ENCODE measurements at regions not wholly inside any gene's neighbourhood (a gene's known extent, or its start where the extent isn't known, plus 50 kb on each side); places are given as distances from the start of the nearest gene placed in this dataset.

- Histone ChIP-seq H3K4me1 (ENCODE audit: control insufficient read depth in 2 of 2, insufficient read depth in 2 of 2, low read length in 1 of 2) (no peaks in the 10 kb centered on the region), H3K27ac (ENCODE audit: low read depth in 2 of 2, low read length in 1 of 2) (no peak overlapping the region), H3K9me3 (ENCODE audit: control insufficient read depth in 2 of 2, insufficient read depth in 1 of 2, low read depth in 1 of 2, low read length in 1 of 2) (no peaks in the 10 kb centered on the region), H3K4me3 (ENCODE audit: low read depth in 1 of 2, low read length in 2 of 2) (no peak overlapping the region), H3K36me3 (ENCODE audit: control insufficient read depth in 2 of 2, insufficient read depth in 2 of 2, low read length in 1 of 2) (no peaks in the 10 kb centered on the region), H3K27me3 (ENCODE audit: control insufficient read depth in 1 of 2, insufficient read depth in 2 of 2, low read length in 2 of 2) (no peaks in the 10 kb centered on the region)
- 62 to 67% methylated on average over 2 of the region's 2 CpGs for WGBS, 2 donors
Observed at GRCh38 chr4:138507522-138507921, 265.4 kb upstream of the SLC7A11 start.

- no peaks in the 10 kb centered on the region for H3K4me1 ChIP-seq (ENCODE audit: control insufficient read depth in 2 of 2, insufficient read depth in 2 of 2, low read length in 1 of 2)
- no peak overlapping the region for H3K27ac ChIP-seq (ENCODE audit: low read depth in 2 of 2, low read length in 1 of 2)
- H3K36me3 ChIP-seq (ENCODE audit: control insufficient read depth in 2 of 2, insufficient read depth in 2 of 2, low read length in 1 of 2): no peaks in the 10 kb centered on the region
- no peaks in the 10 kb centered on the region for H3K27me3 ChIP-seq (ENCODE audit: control insufficient read depth in 1 of 2, insufficient read depth in 2 of 2, low read length in 2 of 2)
- H3K4me3 ChIP-seq (ENCODE audit: low read depth in 1 of 2, low read length in 2 of 2): no peak overlapping the region
- WGBS, 2 donors: 85 to 92% methylated on average over 1 of the region's 1 CpG
- peaks cover 0 to 3% of the 10 kb centered on the region in 2 donors for H3K9me3 ChIP-seq (ENCODE audit: control insufficient read depth in 2 of 2, insufficient read depth in 1 of 2, low read depth in 1 of 2, low read length in 1 of 2)
Observed at GRCh38 chr4:138501614-138502013, 259.5 kb upstream of the SLC7A11 start.

- no peaks in the 10 kb centered on the region for H3K4me1 ChIP-seq (ENCODE audit: control insufficient read depth in 2 of 2, insufficient read depth in 2 of 2, low read length in 1 of 2)
- no peaks in the 10 kb centered on the region for H3K36me3 ChIP-seq (ENCODE audit: control insufficient read depth in 2 of 2, insufficient read depth in 2 of 2, low read length in 1 of 2)
- no peak overlapping the region for H3K27ac ChIP-seq (ENCODE audit: low read depth in 2 of 2, low read length in 1 of 2)
- H3K9me3 ChIP-seq (ENCODE audit: control insufficient read depth in 2 of 2, insufficient read depth in 1 of 2, low read depth in 1 of 2, low read length in 1 of 2): peaks cover 0 to 3% of the 10 kb centered on the region in 2 donors
- H3K4me3 ChIP-seq (ENCODE audit: low read depth in 1 of 2, low read length in 2 of 2): no peak overlapping the region
- 52 to 63% methylated on average over 1 of the region's 1 CpG for WGBS, 2 donors
- no peaks in the 10 kb centered on the region for H3K27me3 ChIP-seq (ENCODE audit: control insufficient read depth in 1 of 2, insufficient read depth in 2 of 2, low read length in 2 of 2)
Observed at GRCh38 chr4:138500869-138501268, 258.7 kb upstream of the SLC7A11 start.

GRCh38 chr4:138499627-138500026, 257.5 kb upstream of the SLC7A11 start:
- no peaks in the 10 kb centered on the region for H3K27me3 ChIP-seq (ENCODE audit: control insufficient read depth in 1 of 2, insufficient read depth in 2 of 2, low read length in 2 of 2)
- H3K27ac ChIP-seq (ENCODE audit: low read depth in 2 of 2, low read length in 1 of 2): no peak overlapping the region
- peaks cover 0 to 3% of the 10 kb centered on the region in 2 donors for H3K9me3 ChIP-seq (ENCODE audit: control insufficient read depth in 2 of 2, insufficient read depth in 1 of 2, low read depth in 1 of 2, low read length in 1 of 2)
- H3K4me3 ChIP-seq (ENCODE audit: low read depth in 1 of 2, low read length in 2 of 2): no peak overlapping the region
- H3K36me3 ChIP-seq (ENCODE audit: control insufficient read depth in 2 of 2, insufficient read depth in 2 of 2, low read length in 1 of 2): no peaks in the 10 kb centered on the region
- H3K4me1 ChIP-seq (ENCODE audit: control insufficient read depth in 2 of 2, insufficient read depth in 2 of 2, low read length in 1 of 2): no peaks in the 10 kb centered on the region
- WGBS, 2 donors: 90 to 92% methylated on average over 2 of the region's 2 CpGs

GRCh38 chr4:138494931-138495330, 252.8 kb upstream of the SLC7A11 start:
- no peak overlapping the region for H3K27ac ChIP-seq (ENCODE audit: low read depth in 2 of 2, low read length in 1 of 2)
- H3K4me1 ChIP-seq (ENCODE audit: control insufficient read depth in 2 of 2, insufficient read depth in 2 of 2, low read length in 1 of 2): no peaks in the 10 kb centered on the region
- WGBS, 2 donors: 48 to 51% methylated on average over 4 of the region's 4 CpGs
- H3K9me3 ChIP-seq (ENCODE audit: control insufficient read depth in 2 of 2, insufficient read depth in 1 of 2, low read depth in 1 of 2, low read length in 1 of 2): no peaks in the 10 kb centered on the region
- H3K27me3 ChIP-seq (ENCODE audit: control insufficient read depth in 1 of 2, insufficient read depth in 2 of 2, low read length in 2 of 2): no peaks in the 10 kb centered on the region
- H3K36me3 ChIP-seq (ENCODE audit: control insufficient read depth in 2 of 2, insufficient read depth in 2 of 2, low read length in 1 of 2): no peaks in the 10 kb centered on the region
- no peak overlapping the region for H3K4me3 ChIP-seq (ENCODE audit: low read depth in 1 of 2, low read length in 2 of 2)

- Histone ChIP-seq H3K4me3 (ENCODE audit: low read depth in 1 of 2, low read length in 2 of 2) (no peak overlapping the region), H3K27ac (ENCODE audit: low read depth in 2 of 2, low read length in 1 of 2) (no peak overlapping the region), H3K4me1 (ENCODE audit: control insufficient read depth in 2 of 2, insufficient read depth in 2 of 2, low read length in 1 of 2) (no peaks in the 10 kb centered on the region), H3K9me3 (ENCODE audit: control insufficient read depth in 2 of 2, insufficient read depth in 1 of 2, low read depth in 1 of 2, low read length in 1 of 2) (no peaks in the 10 kb centered on the region), H3K36me3 (ENCODE audit: control insufficient read depth in 2 of 2, insufficient read depth in 2 of 2, low read length in 1 of 2) (no peaks in the 10 kb centered on the region), H3K27me3 (ENCODE audit: control insufficient read depth in 1 of 2, insufficient read depth in 2 of 2, low read length in 2 of 2) (no peaks in the 10 kb centered on the region)
- WGBS, 2 donors: 73 to 82% methylated on average over 2 of the region's 2 CpGs
Observed at GRCh38 chr4:138494116-138494515, 252.0 kb upstream of the SLC7A11 start.

GRCh38 chr4:138492176-138492575, 250.0 kb upstream of the SLC7A11 start:
- Histone ChIP-seq H3K9me3 (ENCODE audit: control insufficient read depth in 2 of 2, insufficient read depth in 1 of 2, low read depth in 1 of 2, low read length in 1 of 2) (no peaks in the 10 kb centered on the region), H3K36me3 (ENCODE audit: control insufficient read depth in 2 of 2, insufficient read depth in 2 of 2, low read length in 1 of 2) (no peaks in the 10 kb centered on the region), H3K4me1 (ENCODE audit: control insufficient read depth in 2 of 2, insufficient read depth in 2 of 2, low read length in 1 of 2) (no peaks in the 10 kb centered on the region), H3K4me3 (ENCODE audit: low read depth in 1 of 2, low read length in 2 of 2) (no peak overlapping the region), H3K27ac (ENCODE audit: low read depth in 2 of 2, low read length in 1 of 2) (no peak overlapping the region), H3K27me3 (ENCODE audit: control insufficient read depth in 1 of 2, insufficient read depth in 2 of 2, low read length in 2 of 2) (no peaks in the 10 kb centered on the region)
- WGBS, 2 donors: 69 to 77% methylated on average over 1 of the region's 1 CpG

GRCh38 chr4:138488533-138488932, 246.4 kb upstream of the SLC7A11 start:
- Histone ChIP-seq H3K27ac (ENCODE audit: low read depth in 2 of 2, low read length in 1 of 2) (no peak overlapping the region), H3K4me1 (ENCODE audit: control insufficient read depth in 2 of 2, insufficient read depth in 2 of 2, low read length in 1 of 2) (no peaks in the 10 kb centered on the region), H3K27me3 (ENCODE audit: control insufficient read depth in 1 of 2, insufficient read depth in 2 of 2, low read length in 2 of 2) (no peaks in the 10 kb centered on the region), H3K36me3 (ENCODE audit: control insufficient read depth in 2 of 2, insufficient read depth in 2 of 2, low read length in 1 of 2) (no peaks in the 10 kb centered on the region), H3K4me3 (ENCODE audit: low read depth in 1 of 2, low read length in 2 of 2) (no peak overlapping the region), H3K9me3 (ENCODE audit: control insufficient read depth in 2 of 2, insufficient read depth in 1 of 2, low read depth in 1 of 2, low read length in 1 of 2) (no peaks in the 10 kb centered on the region)
- 86% methylated on average over 4 of the region's 4 CpGs for WGBS, 2 donors

GRCh38 chr4:138487670-138488069, 245.5 kb upstream of the SLC7A11 start:
- Histone ChIP-seq H3K36me3 (ENCODE audit: control insufficient read depth in 2 of 2, insufficient read depth in 2 of 2, low read length in 1 of 2) (no peaks in the 10 kb centered on the region), H3K9me3 (ENCODE audit: control insufficient read depth in 2 of 2, insufficient read depth in 1 of 2, low read depth in 1 of 2, low read length in 1 of 2) (no peaks in the 10 kb centered on the region), H3K27ac (ENCODE audit: low read depth in 2 of 2, low read length in 1 of 2) (no peak overlapping the region), H3K4me3 (ENCODE audit: low read depth in 1 of 2, low read length in 2 of 2) (no peak overlapping the region), H3K27me3 (ENCODE audit: control insufficient read depth in 1 of 2, insufficient read depth in 2 of 2, low read length in 2 of 2) (no peaks in the 10 kb centered on the region), H3K4me1 (ENCODE audit: control insufficient read depth in 2 of 2, insufficient read depth in 2 of 2, low read length in 1 of 2) (no peaks in the 10 kb centered on the region)
- 56 to 67% methylated on average over 4 of the region's 4 CpGs for WGBS, 2 donors

- Histone ChIP-seq H3K9me3 (ENCODE audit: control insufficient read depth in 2 of 2, insufficient read depth in 1 of 2, low read depth in 1 of 2, low read length in 1 of 2) (no peaks in the 10 kb centered on the region), H3K4me1 (ENCODE audit: control insufficient read depth in 2 of 2, insufficient read depth in 2 of 2, low read length in 1 of 2) (no peaks in the 10 kb centered on the region), H3K4me3 (ENCODE audit: low read depth in 1 of 2, low read length in 2 of 2) (no peak overlapping the region), H3K27me3 (ENCODE audit: control insufficient read depth in 1 of 2, insufficient read depth in 2 of 2, low read length in 2 of 2) (no peaks in the 10 kb centered on the region), H3K27ac (ENCODE audit: low read depth in 2 of 2, low read length in 1 of 2) (no peak overlapping the region), H3K36me3 (ENCODE audit: control insufficient read depth in 2 of 2, insufficient read depth in 2 of 2, low read length in 1 of 2) (no peaks in the 10 kb centered on the region)
- WGBS, 2 donors: 32 to 49% methylated on average over 2 of the region's 2 CpGs
Observed at GRCh38 chr4:138487230-138487629, 245.1 kb upstream of the SLC7A11 start.
